ENCODE measurements at regions not wholly inside any gene's neighbourhood (a gene's known extent, or its start where the extent isn't known, plus 50 kb on each side); places are given as distances from the start of the nearest gene placed in this dataset.

DNA sequence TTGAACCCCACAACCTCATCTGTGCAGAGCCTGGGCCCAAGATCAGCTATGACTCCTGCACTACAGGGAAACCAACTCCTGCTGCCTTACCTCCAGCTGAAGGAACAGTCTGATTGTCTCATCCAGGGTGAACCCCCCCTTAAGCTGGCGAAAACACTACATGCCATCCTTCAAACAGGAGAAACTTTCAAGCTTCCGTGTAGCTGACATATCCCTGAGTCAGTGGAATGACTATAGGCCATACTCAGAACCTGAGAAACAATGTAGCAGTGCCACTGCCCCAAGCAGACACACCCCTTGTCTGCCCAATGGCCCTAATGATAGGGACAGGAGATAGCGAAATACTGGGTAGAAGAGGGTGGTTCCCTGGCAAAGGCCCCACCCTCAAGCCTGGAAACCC lies 213.6 kb upstream of the PGRMC2 start (continued):
- no peak for TF ChIP-seq ZNF48 (tag by site-specific recombination; IDR thresholded peaks at IDR 0.05)

DNA sequence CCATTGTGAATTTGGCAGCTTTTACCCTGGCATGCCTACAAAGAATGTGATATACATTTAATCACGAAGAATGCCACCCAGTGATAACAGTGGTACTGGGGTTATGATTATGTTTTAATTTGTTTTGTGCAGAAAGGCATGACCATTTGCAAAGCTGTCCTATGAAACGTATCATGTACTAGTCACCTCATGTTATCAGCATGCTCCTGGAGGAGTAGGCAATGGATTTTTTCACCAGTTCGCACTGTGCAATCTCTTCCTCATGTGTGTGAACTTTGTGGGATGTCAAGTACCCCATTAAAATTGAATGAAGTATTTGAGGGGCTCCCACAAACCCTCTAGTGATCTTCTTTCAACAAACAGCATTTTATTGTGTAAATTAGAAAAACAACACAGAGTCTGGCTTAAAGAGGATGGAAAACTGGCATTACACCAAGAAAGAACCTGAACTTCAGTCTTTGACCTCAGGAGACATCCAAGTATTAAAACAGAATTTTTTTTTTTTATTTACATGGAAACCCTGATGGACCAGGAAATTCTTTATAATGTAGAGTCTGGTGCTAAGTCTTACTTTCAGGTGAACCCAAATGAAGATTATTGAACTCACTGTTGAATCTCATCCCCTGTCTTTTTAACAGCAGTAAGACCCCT lies 200.6 kb upstream of the PGRMC2 start:
- Histone ChIP-seq H3K36me3 (ENCODE audit: control insufficient read depth in 2 of 2, insufficient read depth in 1 of 2, low read length in 2 of 2) (no peaks in the 10 kb centered on the region), H3K27ac (ENCODE audit: extremely low read depth, low read depth, low read length) (no peak overlapping the region), H3K4me3 (ENCODE audit: low read depth, low read length) (no peak overlapping the region), H3K9me3 (ENCODE audit: control insufficient read depth, insufficient read depth, low read depth, low read length) (no peaks in the 10 kb centered on the region), H3K4me1 (ENCODE audit: control insufficient read depth, insufficient read depth, low read length) (no peaks in the 10 kb centered on the region)
- POLR2A ChIA-PET: no interaction called here
- TF ChIP-seq ZNF174 (tag by site-specific recombination; IDR thresholded peaks at IDR 0.05) (no peak), KLF1 (tag by site-specific recombination; IDR thresholded peaks at IDR 0.05) (no peak), ZNF248 (tag by site-specific recombination; IDR thresholded peaks at IDR 0.05) (no peak), PRDM6 (tag by site-specific recombination; IDR thresholded peaks at IDR 0.05) (no peak), HOXC10 (CRISPR knock-in tag; IDR thresholded peaks at IDR 0.05) (no peak), ZNF558 (tag by site-specific recombination; IDR thresholded peaks at IDR 0.05) (no peak), ZNF239 (tag by site-specific recombination; IDR thresholded peaks at IDR 0.05) (no peak), ZBTB21 (tag by site-specific recombination; IDR thresholded peaks at IDR 0.05) (no peak), ZNF473 (tag by site-specific recombination; IDR thresholded peaks at IDR 0.05) (no peak), ZNF223 (tag by site-specific recombination; IDR thresholded peaks at IDR 0.05) (no peak), ZNF837 (tag by site-specific recombination; IDR thresholded peaks at IDR 0.05) (no peak), ZNF391 (tag by site-specific recombination; IDR thresholded peaks at IDR 0.05; ENCODE audit: borderline replicate concordance, low read depth) (no peak)
- TF ChIP-seq, protein P1, sequence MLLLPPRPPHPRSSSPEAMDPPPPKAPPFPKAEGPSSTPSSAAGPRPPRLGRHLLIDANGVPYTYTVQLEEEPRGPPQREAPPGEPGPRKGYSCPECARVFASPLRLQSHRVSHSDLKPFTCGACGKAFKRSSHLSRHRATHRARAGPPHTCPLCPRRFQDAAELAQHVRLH (tag by site-specific recombination; IDR thresholded peaks at IDR 0.05): no peak
- CTCF ChIA-PET: no interaction called here

GRCh38 chr4:128484896-128485295 lies 197.3 kb upstream of the PGRMC2 start:
- POLR2A ChIA-PET: no interaction called here
- Histone ChIP-seq H3K36me3 (ENCODE audit: control insufficient read depth in 2 of 2, insufficient read depth in 1 of 2, low read length in 2 of 2) (no peaks in the 10 kb centered on the region), H3K4me3 (ENCODE audit: low read depth, low read length) (no peak overlapping the region), H3K27ac (ENCODE audit: extremely low read depth, low read depth, low read length) (no peak overlapping the region), H3K4me1 (ENCODE audit: control insufficient read depth, insufficient read depth, low read length) (no peaks in the 10 kb centered on the region), H3K9me3 (ENCODE audit: control insufficient read depth, insufficient read depth, low read depth, low read length) (no peaks in the 10 kb centered on the region)
- CTCF ChIA-PET: no interaction called here
- TF ChIP-seq ZNF639 (tag by site-specific recombination; IDR thresholded peaks at IDR 0.05) (no peak), ZNF140 (tag by site-specific recombination; IDR thresholded peaks at IDR 0.05) (no peak), HOXA7 (CRISPR knock-in tag; IDR thresholded peaks at IDR 0.05; ENCODE audit: borderline replicate concordance) (no peak), ZNF391 (tag by site-specific recombination; IDR thresholded peaks at IDR 0.05; ENCODE audit: borderline replicate concordance, low read depth) (no peak), ZNF239 (tag by site-specific recombination; IDR thresholded peaks at IDR 0.05) (no peak), CTCF (tag by site-specific recombination; IDR thresholded peaks at IDR 0.05) (no peak), ZNF416 (tag by site-specific recombination; IDR thresholded peaks at IDR 0.05) (no peak), ZNF600 (tag by site-specific recombination; IDR thresholded peaks at IDR 0.05) (no peak), ZBTB6 (tag by site-specific recombination; IDR thresholded peaks at IDR 0.05) (no peak), ZNF692 (tag by site-specific recombination; IDR thresholded peaks at IDR 0.05) (no peak), ZNF214 (tag by site-specific recombination; IDR thresholded peaks at IDR 0.05; ENCODE audit: borderline replicate concordance) (no peak), ZNF324 (tag by site-specific recombination; IDR thresholded peaks at IDR 0.05) (no peak)
- TF ChIP-seq, protein P2, sequence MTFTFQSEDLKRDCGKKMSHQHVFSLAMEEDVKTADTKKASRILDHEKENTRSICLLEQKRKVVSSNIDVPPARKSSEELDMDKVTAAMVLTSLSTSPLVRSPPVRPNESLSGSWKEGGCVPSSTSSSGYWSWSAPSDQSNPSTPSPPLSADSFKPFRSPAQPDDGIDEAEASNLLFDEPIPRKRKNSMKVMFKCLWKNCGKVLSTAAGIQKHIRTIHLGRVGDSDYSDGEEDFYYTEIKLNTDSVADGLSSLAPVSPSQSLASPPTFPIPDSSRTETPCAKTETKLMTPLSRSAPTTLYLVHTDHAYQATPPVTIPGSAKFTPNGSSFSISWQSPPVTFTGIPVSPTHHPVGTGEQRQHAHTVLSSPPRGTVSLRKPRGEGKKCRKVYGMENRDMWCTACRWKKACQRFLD (tag by site-specific recombination; IDR thresholded peaks at IDR 0.05): no peak

Data from HEK293 (cell line).